CD4-positive, alpha-beta T cell (primary cell): ENCODE measurements at regions not wholly inside any gene's neighbourhood (a gene's known extent, or its start where the extent isn't known, plus 50 kb on each side); places are given as distances from the start of the nearest gene placed in this dataset.

Experiments used
- ATAC-seq: fragments of 200-7000 bp; cut with Tn5 transposase; one replicate; pipeline ENCODE4 v1.10.0; 2022; ENCODE audit warnings: mild to moderate bottlenecking; ENCODE audit not compliant: poor library complexity
- CTCF ChIA-PET: fragments of 350-600 bp; sonication (Branson Sonifier 250); formaldehyde crosslinking; loops from one replicate; lab custom pipeline; 2021; ENCODE audit warnings: antibody characterized with exemption, inconsistent platforms; lab: Charles Lee
- POLR2A ChIA-PET: fragments of 350-600 bp; sonication (Branson Sonifier 250); formaldehyde crosslinking; loops from one replicate; lab custom pipeline; 2021; ENCODE audit warnings: antibody characterized with exemption, inconsistent platforms; lab: Charles Lee
- DNase-seq, 14 experiments: peaks; one replicate each; pipeline ENCODE4 v3.0.0-alpha.2; 2013 to 2020; ENCODE audit warnings: mixed read lengths in 2 of 14
- H3K27ac ChIP-seq, 2 donors: one replicate each; pipeline versions ENCODE4 v1.5.1 to v1.7.0; 2013; ENCODE audit warnings: low read length in 2 of 2, low read depth in 1 of 2, mild to moderate bottlenecking in 1 of 2
- H3K27me3 ChIP-seq, 2 experiments: 1 replicate in 1 of 2; 2 replicates in 1 of 2; pipeline versions ENCODE4 v1.6.1 to v1.7.0; 2013; ENCODE audit warnings: low read length in 2 of 2, control low read depth in 1 of 2, mild to moderate bottlenecking in 1 of 2, moderate library complexity in 1 of 2; ENCODE audit not compliant: insufficient read depth in 2 of 2, control insufficient read depth in 1 of 2
- H3K36me3 ChIP-seq: one replicate; pipeline ENCODE4 v1.6.1; 2013; ENCODE audit warnings: low read length, control low read depth; ENCODE audit not compliant: insufficient read depth
- H3K4me1 ChIP-seq: one replicate; pipeline ENCODE4 v1.6.1; 2013; ENCODE audit warnings: low read length, control low read depth; ENCODE audit not compliant: insufficient read depth
- H3K4me3 ChIP-seq: one replicate; pipeline ENCODE4 v1.5.1; 2013; ENCODE audit warnings: mild to moderate bottlenecking, low read length, moderate library complexity
- H3K9me3 ChIP-seq, 2 experiments: 1 replicate in 1 of 2; 2 replicates in 1 of 2; pipeline versions ENCODE4 v1.6.1 to v1.7.0; 2013; ENCODE audit warnings: low read length in 2 of 2, mild to moderate bottlenecking in 2 of 2, control low read depth in 1 of 2, moderate library complexity in 1 of 2; ENCODE audit not compliant: control insufficient read depth in 1 of 2, insufficient read depth in 1 of 2
- H3K27ac Mint-ChIP-seq: one replicate; pipeline ENCODE4 v1.8.0; 2020; ENCODE audit warnings: mixed read lengths
- H3K27me3 Mint-ChIP-seq: one replicate; pipeline ENCODE4 v1.8.0; 2021; ENCODE audit warnings: mixed read lengths
- H3K36me3 Mint-ChIP-seq: one replicate; pipeline ENCODE4 v1.8.0; 2021; ENCODE audit warnings: low read depth, mixed read lengths
- H3K4me1 Mint-ChIP-seq: one replicate; pipeline ENCODE4 v1.8.0; 2021; ENCODE audit warnings: low read depth, mixed read lengths
- H3K4me3 Mint-ChIP-seq: one replicate; pipeline ENCODE4 v1.8.0; 2020; ENCODE audit warnings: mild to moderate bottlenecking, mixed read lengths
- H3K9me3 Mint-ChIP-seq: one replicate; pipeline ENCODE4 v1.8.0; 2020; ENCODE audit warnings: mixed read lengths
- intact Hi-C, 2 experiments: fragments of 100-400 bp; cut with DNase I in 1 of 2; cut with micrococcal nuclease in 1 of 2; formaldehyde crosslinking; loops; one replicate each; pipeline versions ENCODE4 v1.15.1 to v1.9.0; 2023 to 2025; cut with DNase I, micrococcal nuclease
- TF ChIP-seq, protein P1 (sequence below): fragments of 200-600 bp; IDR thresholded peaks from one replicate; pipeline ENCODE4 v1.8.0; 2022; ENCODE audit warnings: antibody characterized with exemption, mild to moderate bottlenecking

GRCh38 chr4:43550981-43551627 lies 658.6 kb downstream of the GRXCR1 start:
- Histone ChIP-seq H3K9me3 (peaks cover 5 to 16% of the 10 kb centered on the region in 2 experiments), H3K4me1 (no peaks in the 10 kb centered on the region), H3K36me3 (no peaks in the 10 kb centered on the region), H3K27ac (no peak overlapping the region), H3K4me3 (no peak overlapping the region), H3K27me3 (no peaks in the 10 kb centered on the region)
- DNase-seq (no peak), ATAC-seq (no peak)
- H3K36me3 Mint-ChIP-seq, result no peaks in the 10 kb centered on the region
- peaks cover 19% of the 10 kb centered on the region for H3K9me3 Mint-ChIP-seq
- no peaks in the 10 kb centered on the region for H3K4me1 Mint-ChIP-seq
- no peak overlapping the region for H3K27ac Mint-ChIP-seq
- CTCF ChIA-PET, result no interaction called here
- TF ChIP-seq, protein P1, sequence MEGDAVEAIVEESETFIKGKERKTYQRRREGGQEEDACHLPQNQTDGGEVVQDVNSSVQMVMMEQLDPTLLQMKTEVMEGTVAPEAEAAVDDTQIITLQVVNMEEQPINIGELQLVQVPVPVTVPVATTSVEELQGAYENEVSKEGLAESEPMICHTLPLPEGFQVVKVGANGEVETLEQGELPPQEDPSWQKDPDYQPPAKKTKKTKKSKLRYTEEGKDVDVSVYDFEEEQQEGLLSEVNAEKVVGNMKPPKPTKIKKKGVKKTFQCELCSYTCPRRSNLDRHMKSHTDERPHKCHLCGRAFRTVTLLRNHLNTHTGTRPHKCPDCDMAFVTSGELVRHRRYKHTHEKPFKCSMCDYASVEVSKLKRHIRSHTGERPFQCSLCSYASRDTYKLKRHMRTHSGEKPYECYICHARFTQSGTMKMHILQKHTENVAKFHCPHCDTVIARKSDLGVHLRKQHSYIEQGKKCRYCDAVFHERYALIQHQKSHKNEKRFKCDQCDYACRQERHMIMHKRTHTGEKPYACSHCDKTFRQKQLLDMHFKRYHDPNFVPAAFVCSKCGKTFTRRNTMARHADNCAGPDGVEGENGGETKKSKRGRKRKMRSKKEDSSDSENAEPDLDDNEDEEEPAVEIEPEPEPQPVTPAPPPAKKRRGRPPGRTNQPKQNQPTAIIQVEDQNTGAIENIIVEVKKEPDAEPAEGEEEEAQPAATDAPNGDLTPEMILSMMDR, result no peak
- intact Hi-C loops, result no loop called here
- POLR2A ChIA-PET, result no interaction called here
- no peak overlapping the region for H3K4me3 Mint-ChIP-seq
- no peaks in the 10 kb centered on the region for H3K27me3 Mint-ChIP-seq

- CTCF ChIA-PET, result no interaction called here
- Histone ChIP-seq H3K9me3 (peaks cover 4 to 14% of the 10 kb centered on the region in 2 experiments), H3K27me3 (no peaks in the 10 kb centered on the region), H3K36me3 (no peaks in the 10 kb centered on the region), H3K4me1 (no peaks in the 10 kb centered on the region), H3K27ac (no peak overlapping the region), H3K4me3 (no peak overlapping the region)
- Mint-ChIP-seq H3K27me3 (no peaks in the 10 kb centered on the region), H3K27ac (no peak overlapping the region), H3K9me3 (peaks cover 14% of the 10 kb centered on the region), H3K36me3 (no peaks in the 10 kb centered on the region), H3K4me1 (no peaks in the 10 kb centered on the region), H3K4me3 (no peak overlapping the region)
- POLR2A ChIA-PET, result no interaction called here
- TF ChIP-seq, protein P1, result no peak
- intact Hi-C loops, result no loop called here
- no peak for DNase-seq
- ATAC-seq, result no peak
Observed at GRCh38 chr4:43556262-43556661, 663.7 kb downstream of the GRXCR1 start.

DNA sequence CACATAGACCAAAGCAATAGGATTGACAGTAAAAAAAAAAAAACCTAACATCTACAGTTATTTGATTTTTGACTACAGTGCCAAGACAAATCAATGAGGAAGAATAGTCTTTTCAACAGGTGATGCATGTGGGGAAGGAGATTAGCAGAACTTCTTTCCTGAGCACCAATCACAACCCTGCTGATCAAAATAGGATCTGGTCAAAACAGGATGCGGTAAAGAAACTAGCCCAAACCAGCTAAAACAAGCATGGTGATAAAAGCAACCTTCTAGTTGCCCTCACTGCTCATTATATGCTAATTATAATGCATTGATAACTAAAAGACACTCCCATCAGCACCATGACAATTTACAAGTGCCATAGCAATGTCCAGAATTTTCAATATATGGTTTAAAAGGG lies 667.5 kb downstream of the GRXCR1 start:
- DNase-seq, result no peak
- Mint-ChIP-seq H3K36me3 (no peaks in the 10 kb centered on the region), H3K4me1 (no peaks in the 10 kb centered on the region), H3K9me3 (no peaks in the 10 kb centered on the region), H3K27ac (no peak overlapping the region), H3K4me3 (no peak overlapping the region), H3K27me3 (no peaks in the 10 kb centered on the region)
- Histone ChIP-seq H3K4me3 (no peak overlapping the region), H3K27me3 (no peaks in the 10 kb centered on the region), H3K27ac (no peak overlapping the region), H3K9me3 (peaks cover 4% of the 10 kb centered on the region in 2 experiments), H3K4me1 (no peaks in the 10 kb centered on the region), H3K36me3 (no peaks in the 10 kb centered on the region)
- TF ChIP-seq, protein P1, result no peak
- ChIA-PET CTCF (no interaction called here), POLR2A (no interaction called here)
- intact Hi-C loops, result no loop called here
- ATAC-seq, result no peak
